AG04450 (cell line): ENCODE measurements at regions not wholly inside any gene's neighbourhood (a gene's known extent, or its start where the extent isn't known, plus 50 kb on each side); places are given as distances from the start of the nearest gene placed in this dataset.
"Not testable (repeated sequence)": the region's sequence is repeated elsewhere in the genome, so short reads cannot be mapped to it uniquely, and the experiment has no call there.

Experiments
- CTCF ChIA-PET: fragments of 300-600, 350-600 bp; formaldehyde crosslinking; extraction: SDS; loops from one replicate; lab custom pipeline; 2022; ENCODE audit warnings: antibody characterized with exemption, inconsistent platforms; lab: Charles Lee
- POLR2A ChIA-PET: fragments of 350-600 bp; formaldehyde crosslinking; extraction: SDS; loops from one replicate; lab custom pipeline; 2021; ENCODE audit warnings: antibody characterized with exemption, inconsistent platforms; lab: Yijun Ruan, JAX
- DNase-seq: peaks from one replicate; pipeline ENCODE4 v3.0.0-alpha.2; 2011; ENCODE audit warnings: low read depth, low spot score
- H3K27ac ChIP-seq: one replicate; pipeline ENCODE4 v1.5.1; 2012; ENCODE audit warnings: low read depth, low read length, control low read depth
- H3K27me3 ChIP-seq: one replicate; pipeline ENCODE4 v1.6.0; 2012; ENCODE audit warnings: low read length; ENCODE audit not compliant: control insufficient read depth, insufficient read depth
- H3K4me3 ChIP-seq: 2 replicates; pipeline ENCODE4 v1.5.1; 2011; ENCODE audit warnings: mild to moderate bottlenecking, low read depth, low read length, control low read depth
- H3K9me3 ChIP-seq: 2 replicates; pipeline ENCODE4 v1.5.1; 2012; ENCODE audit warnings: low read length; ENCODE audit not compliant: control insufficient read depth, insufficient read depth
- TF ChIP-seq, protein P1 (sequence below): IDR thresholded peaks from 2 replicates; pipeline ENCODE4 v1.5.1; 2011; ENCODE audit warnings: low read depth, low read length, control low read depth, inconsistent platforms

- Histone ChIP-seq H3K27ac (no peak overlapping the region), H3K9me3 (no peaks in the 10 kb centered on the region), H3K27me3 (no peaks in the 10 kb centered on the region), H3K4me3 (no peak overlapping the region)
- CTCF ChIA-PET: no interaction called here
- DNase-seq: no peak
- TF ChIP-seq, protein P1, sequence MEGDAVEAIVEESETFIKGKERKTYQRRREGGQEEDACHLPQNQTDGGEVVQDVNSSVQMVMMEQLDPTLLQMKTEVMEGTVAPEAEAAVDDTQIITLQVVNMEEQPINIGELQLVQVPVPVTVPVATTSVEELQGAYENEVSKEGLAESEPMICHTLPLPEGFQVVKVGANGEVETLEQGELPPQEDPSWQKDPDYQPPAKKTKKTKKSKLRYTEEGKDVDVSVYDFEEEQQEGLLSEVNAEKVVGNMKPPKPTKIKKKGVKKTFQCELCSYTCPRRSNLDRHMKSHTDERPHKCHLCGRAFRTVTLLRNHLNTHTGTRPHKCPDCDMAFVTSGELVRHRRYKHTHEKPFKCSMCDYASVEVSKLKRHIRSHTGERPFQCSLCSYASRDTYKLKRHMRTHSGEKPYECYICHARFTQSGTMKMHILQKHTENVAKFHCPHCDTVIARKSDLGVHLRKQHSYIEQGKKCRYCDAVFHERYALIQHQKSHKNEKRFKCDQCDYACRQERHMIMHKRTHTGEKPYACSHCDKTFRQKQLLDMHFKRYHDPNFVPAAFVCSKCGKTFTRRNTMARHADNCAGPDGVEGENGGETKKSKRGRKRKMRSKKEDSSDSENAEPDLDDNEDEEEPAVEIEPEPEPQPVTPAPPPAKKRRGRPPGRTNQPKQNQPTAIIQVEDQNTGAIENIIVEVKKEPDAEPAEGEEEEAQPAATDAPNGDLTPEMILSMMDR: no peak
- POLR2A ChIA-PET: no interaction called here
These were observed 634.6 kb downstream of the ETNK1 start for GRCh38 chr12:23259558-23259957.

GRCh38 chr12:23262670-23263069, 637.7 kb downstream of the ETNK1 start:
- Histone ChIP-seq H3K27me3 (no peaks in the 10 kb centered on the region), H3K27ac (no peak overlapping the region), H3K9me3 (no peaks in the 10 kb centered on the region), H3K4me3 (no peak overlapping the region)
- no peak for DNase-seq
- POLR2A ChIA-PET: no interaction called here
- TF ChIP-seq, protein P1: no peak
- CTCF ChIA-PET: no interaction called here

- Histone ChIP-seq H3K4me3 (no peak overlapping the region), H3K9me3 (no peaks in the 10 kb centered on the region), H3K27ac (no peak overlapping the region), H3K27me3 (no peaks in the 10 kb centered on the region)
- ChIA-PET CTCF (no interaction called here), POLR2A (no interaction called here)
- DNase-seq: no peak
- TF ChIP-seq, protein P1: no peak
These were observed 652.9 kb downstream of the ETNK1 start for GRCh38 chr12:23277831-23278230.

- Histone ChIP-seq H3K9me3 (peaks cover 5% of the 10 kb centered on the region; the same call in 1 of the 2 replicates), H3K27me3 (no peaks in the 10 kb centered on the region), H3K4me3 (no peak overlapping the region), H3K27ac (no peak overlapping the region)
- ChIA-PET CTCF (no interaction called here), POLR2A (no interaction called here)
- TF ChIP-seq, protein P1: no peak
- no peak for DNase-seq
These were observed 656.3 kb downstream of the ETNK1 start for GRCh38 chr12:23281295-23281694.

- Histone ChIP-seq H3K4me3 (no peak overlapping the region), H3K9me3 (peaks cover 5% of the 10 kb centered on the region; the same call in 1 of the 2 replicates), H3K27ac (no peak overlapping the region), H3K27me3 (no peaks in the 10 kb centered on the region)
- CTCF ChIA-PET: no interaction called here
- TF ChIP-seq, protein P1: no peak
- POLR2A ChIA-PET: no interaction called here
- DNase-seq: no peak
These were observed 657.7 kb downstream of the ETNK1 start for GRCh38 chr12:23282701-23283100.

GRCh38 chr12:23285764-23286530, 661.0 kb downstream of the ETNK1 start:
- POLR2A ChIA-PET, CTCF ChIA-PET, H3K4me3 ChIP-seq, H3K27ac ChIP-seq, H3K9me3 ChIP-seq, DNase-seq, H3K27me3 ChIP-seq: not testable (repeated sequence)
